Kidney (tissue), 13 donors: ENCODE measurements at regions not wholly inside any gene's neighbourhood (a gene's known extent, or its start where the extent isn't known, plus 50 kb on each side); places are given as distances from the start of the nearest gene placed in this dataset.

Source experiments
- DNase-seq, 5 donors: peaks; one replicate each; pipeline ENCODE4 v3.0.0-alpha.2; 2013 to 2020
- FAIRE-seq: peaks from 2 replicates; lab custom pipeline; 2012; peaks lifted over from hg19 to GRCh38; lab: Jason Lieb, UNC
- H3K27ac ChIP-seq, 2 donors: one replicate each; pipeline ENCODE4 v1.7.0; 2013; ENCODE audit warnings: low read depth in 2 of 2, low read length in 2 of 2, inconsistent platforms in 1 of 2
- H3K27me3 ChIP-seq: one replicate; pipeline ENCODE4 v1.7.1; 2013; ENCODE audit warnings: low read length, inconsistent platforms; ENCODE audit not compliant: control insufficient read depth, insufficient read depth
- H3K36me3 ChIP-seq, 3 donors: one replicate each; pipeline versions ENCODE4 v1.7.0 to v1.7.1; 2013; ENCODE audit warnings: low read length in 3 of 3, control low read depth in 1 of 3, inconsistent platforms in 1 of 3; ENCODE audit not compliant: insufficient read depth in 3 of 3, control insufficient read depth in 2 of 3
- H3K4me1 ChIP-seq, 3 donors: one replicate each; pipeline versions ENCODE4 v1.7.0 to v1.7.1; 2013; ENCODE audit warnings: low read length in 3 of 3, inconsistent platforms in 1 of 3, low read depth in 1 of 3; ENCODE audit not compliant: control insufficient read depth in 2 of 3, insufficient read depth in 2 of 3
- H3K4me3 ChIP-seq, 3 donors: one replicate each; pipeline versions ENCODE4 v1.7.0 to v1.8.1; 2013; ENCODE audit warnings: low read length in 3 of 3, control low read depth in 1 of 3, inconsistent platforms in 1 of 3
- H3K9ac ChIP-seq, 3 donors: one replicate each; pipeline versions ENCODE4 v1.7.0 to v1.7.1; 2013; ENCODE audit warnings: low read length in 3 of 3, control low read depth in 1 of 3, inconsistent platforms in 1 of 3
- H3K9me3 ChIP-seq, 3 donors: one replicate each; pipeline versions ENCODE4 v1.7.0 to v1.7.1; 2013; ENCODE audit warnings: low read length in 3 of 3, control low read depth in 1 of 3, inconsistent platforms in 1 of 3; ENCODE audit not compliant: control insufficient read depth in 2 of 3, insufficient read depth in 1 of 3
- intact Hi-C: fragments of 100-400 bp; cut with DNase I; formaldehyde crosslinking; loops from one replicate; pipeline ENCODE4 v1.11.1; 2022
- TF ChIP-seq, protein P1 (sequence below): IDR thresholded peaks from 3 replicates; pipeline ENCODE4 v1.5.1; 2012; ENCODE audit warnings: mild to moderate bottlenecking, moderate library complexity, borderline replicate concordance; ENCODE audit not compliant: insufficient read depth; ENCODE audit errors: extremely low read depth
- donor health status: control.
- donor health status: control.
- donor health status: control.
- donor health status: control.
- donor health status: control.
- donor health status: DM: yes; HTN: yes; CAD: no.
- donor health status: Normal renal cell carcinoma (clear cell type).

DNA sequence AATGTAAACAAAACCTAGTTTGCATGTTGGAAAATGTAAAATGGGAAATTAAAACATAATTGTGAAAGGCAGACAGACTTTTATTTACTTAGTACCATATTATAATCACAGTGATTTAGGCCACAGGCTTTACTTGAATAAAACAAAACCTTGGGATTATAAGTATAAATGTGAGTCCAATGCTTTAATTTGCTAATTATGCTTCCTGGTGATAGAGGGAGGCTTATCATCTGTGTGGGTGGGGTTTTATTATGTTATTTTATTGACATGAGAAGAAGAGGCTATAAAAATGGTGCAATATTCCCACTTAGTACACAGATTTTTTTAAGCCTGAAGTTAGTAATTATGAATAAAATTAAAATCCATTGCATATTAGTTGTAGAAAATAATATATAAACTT is 248.3 kb upstream of the TBL1XR1 start:
- TF ChIP-seq, protein P1, sequence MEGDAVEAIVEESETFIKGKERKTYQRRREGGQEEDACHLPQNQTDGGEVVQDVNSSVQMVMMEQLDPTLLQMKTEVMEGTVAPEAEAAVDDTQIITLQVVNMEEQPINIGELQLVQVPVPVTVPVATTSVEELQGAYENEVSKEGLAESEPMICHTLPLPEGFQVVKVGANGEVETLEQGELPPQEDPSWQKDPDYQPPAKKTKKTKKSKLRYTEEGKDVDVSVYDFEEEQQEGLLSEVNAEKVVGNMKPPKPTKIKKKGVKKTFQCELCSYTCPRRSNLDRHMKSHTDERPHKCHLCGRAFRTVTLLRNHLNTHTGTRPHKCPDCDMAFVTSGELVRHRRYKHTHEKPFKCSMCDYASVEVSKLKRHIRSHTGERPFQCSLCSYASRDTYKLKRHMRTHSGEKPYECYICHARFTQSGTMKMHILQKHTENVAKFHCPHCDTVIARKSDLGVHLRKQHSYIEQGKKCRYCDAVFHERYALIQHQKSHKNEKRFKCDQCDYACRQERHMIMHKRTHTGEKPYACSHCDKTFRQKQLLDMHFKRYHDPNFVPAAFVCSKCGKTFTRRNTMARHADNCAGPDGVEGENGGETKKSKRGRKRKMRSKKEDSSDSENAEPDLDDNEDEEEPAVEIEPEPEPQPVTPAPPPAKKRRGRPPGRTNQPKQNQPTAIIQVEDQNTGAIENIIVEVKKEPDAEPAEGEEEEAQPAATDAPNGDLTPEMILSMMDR, result no peak
- Histone ChIP-seq H3K27me3 (no peaks in the 10 kb centered on the region), H3K27ac (no peak overlapping the region), H3K4me1 (peaks cover 0 to 4% (median 0%) of the 10 kb centered on the region in 3 donors), H3K9ac (no peak overlapping the region), H3K9me3 (no peaks in the 10 kb centered on the region), H3K36me3 (no peaks in the 10 kb centered on the region), H3K4me3 (no peak overlapping the region)
- no peak for FAIRE-seq
- no peak for DNase-seq
- intact Hi-C loops, result no loop called here

DNA sequence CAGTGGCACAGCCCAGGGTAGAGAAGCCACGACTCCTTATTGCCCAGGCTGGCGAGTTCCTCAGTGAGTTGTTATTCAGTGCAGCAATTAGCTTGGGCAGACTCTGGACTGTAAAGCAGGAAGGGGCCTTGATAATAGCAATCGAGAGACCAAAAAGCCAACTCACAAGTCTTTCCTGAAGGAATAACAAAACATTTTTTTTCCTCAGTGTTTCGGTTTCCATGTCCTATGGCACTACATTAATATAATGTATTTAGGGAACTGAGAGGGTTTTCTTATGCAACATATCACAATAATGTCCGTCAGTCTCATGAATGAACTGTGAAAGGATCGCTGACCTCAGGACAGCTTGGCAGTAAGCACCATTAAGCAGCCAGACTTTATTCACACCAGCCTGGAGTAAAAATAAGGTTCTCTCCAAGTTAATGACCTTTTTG is 248.9 kb upstream of the TBL1XR1 start:
- H3K4me1 ChIP-seq, result peaks cover 0 to 4% (median 0%) of the 10 kb centered on the region in 3 donors
- H3K9me3 ChIP-seq, result no peaks in the 10 kb centered on the region
- intact Hi-C loops, result no loop called here
- DNase-seq (peak in 2 of 5 donors; percentile 48 to 55), FAIRE-seq (no peak)
- H3K36me3 ChIP-seq, result no peaks in the 10 kb centered on the region
- TF ChIP-seq, protein P1, result no peak
- H3K4me3 ChIP-seq, result no peak overlapping the region
- no peak overlapping the region for H3K9ac ChIP-seq
- no peak overlapping the region for H3K27ac ChIP-seq
- H3K27me3 ChIP-seq, result no peaks in the 10 kb centered on the region

DNA sequence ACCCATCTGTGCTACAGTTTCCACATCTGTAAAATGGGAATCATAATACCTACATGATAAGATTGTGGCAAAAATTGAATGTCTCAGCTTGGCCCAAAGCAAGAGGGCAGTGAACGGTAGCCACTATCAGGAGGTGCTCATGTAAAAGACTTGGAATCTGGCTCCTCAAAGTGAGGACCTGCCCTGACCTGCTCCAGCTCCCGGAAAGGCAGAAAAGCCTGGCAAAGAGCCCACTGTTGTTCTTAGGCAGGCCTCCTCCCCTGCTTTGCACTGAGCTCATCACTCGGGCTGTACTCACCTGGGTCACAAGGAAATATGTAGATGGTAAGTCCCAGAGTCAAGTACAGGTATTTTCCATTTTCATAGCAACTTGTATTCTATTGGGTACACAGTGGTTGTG is 250.7 kb upstream of the TBL1XR1 start:
- DNase-seq, result peak in 1 of 5 donors; percentile 81
- FAIRE-seq, result no peak
- Histone ChIP-seq H3K9ac (no peak overlapping the region), H3K4me3 (no peak overlapping the region), H3K27me3 (no peaks in the 10 kb centered on the region), H3K36me3 (no peaks in the 10 kb centered on the region), H3K4me1 (peaks cover 0 to 5% (median 4%) of the 10 kb centered on the region in 3 donors), H3K27ac (no peak overlapping the region), H3K9me3 (no peaks in the 10 kb centered on the region)
- intact Hi-C loops, result no loop called here
- TF ChIP-seq, protein P1, result no peak

DNA sequence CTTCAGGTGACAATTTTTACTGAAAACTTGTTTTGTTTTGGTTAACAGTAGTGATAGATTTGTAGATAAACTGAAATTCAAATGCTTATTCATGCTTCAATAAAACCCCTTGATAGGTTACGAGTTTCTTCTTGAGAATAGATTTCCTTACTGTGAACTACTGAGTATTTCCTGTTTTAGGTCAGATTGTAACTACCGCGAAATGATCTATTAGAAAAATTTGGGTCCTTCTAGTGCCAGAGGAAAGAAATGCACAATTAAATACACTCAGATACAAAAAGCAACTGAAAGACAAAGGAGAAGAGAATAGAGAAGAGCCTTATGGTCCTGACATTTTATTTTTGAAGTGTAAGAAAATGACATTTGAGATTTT is 251.7 kb upstream of the TBL1XR1 start:
- no peak overlapping the region for H3K4me3 ChIP-seq
- intact Hi-C loops, result no loop called here
- no peak for DNase-seq
- peaks cover 0 to 5% (median 4%) of the 10 kb centered on the region in 3 donors for H3K4me1 ChIP-seq
- no peak for FAIRE-seq
- no peaks in the 10 kb centered on the region for H3K36me3 ChIP-seq
- no peak overlapping the region for H3K27ac ChIP-seq
- no peaks in the 10 kb centered on the region for H3K9me3 ChIP-seq
- H3K9ac ChIP-seq, result no peak overlapping the region
- no peaks in the 10 kb centered on the region for H3K27me3 ChIP-seq
- TF ChIP-seq, protein P1, result no peak
